NT2/D1 (cell line): ENCODE measurements at regions not wholly inside any gene's neighbourhood (a gene's known extent, or its start where the extent isn't known, plus 50 kb on each side); places are given as distances from the start of the nearest gene placed in this dataset.

Source experiments
- DNase-seq: peaks from one replicate; pipeline ENCODE4 v3.0.0-alpha.2; 2011; ENCODE audit warnings: low read depth, low spot score
- H3K27me3 ChIP-seq: 2 replicates; pipeline ENCODE4 v1.6.0; 2011; ENCODE audit warnings: mild to moderate bottlenecking; ENCODE audit not compliant: insufficient read length, insufficient read depth
- H3K36me3 ChIP-seq: 2 replicates; pipeline ENCODE4 v1.6.1; 2011; ENCODE audit warnings: mild to moderate bottlenecking, low read length, mixed read lengths; ENCODE audit not compliant: insufficient read depth, insufficient read length
- H3K4me1 ChIP-seq: 2 replicates; pipeline ENCODE4 v1.5.1; 2011; ENCODE audit not compliant: insufficient read depth, insufficient read length
- H3K4me3 ChIP-seq: 2 replicates; pipeline ENCODE4 v1.5.1; 2011; ENCODE audit warnings: low read depth; ENCODE audit not compliant: insufficient read length
- H3K9ac ChIP-seq: 2 replicates; pipeline ENCODE4 v1.6.0; 2011; ENCODE audit warnings: low read depth; ENCODE audit not compliant: insufficient read length
- H3K9me3 ChIP-seq: 2 replicates; pipeline ENCODE4 v1.5.1; 2011; ENCODE audit warnings: mild to moderate bottlenecking, low read length; ENCODE audit not compliant: insufficient read depth
- SUZ12 ChIP-seq: IDR thresholded peaks from 2 replicates; pipeline ENCODE4 v1.6.1; 2011; ENCODE audit not compliant: insufficient read length, insufficient read depth; ENCODE audit errors: extremely low read depth
- YY1 ChIP-seq: IDR thresholded peaks from 2 replicates; pipeline ENCODE4 v1.6.1; 2011; ENCODE audit not compliant: insufficient read length, insufficient read depth
- ZNF274 ChIP-seq: IDR thresholded peaks from 2 replicates; pipeline ENCODE4 v1.6.1; 2011; ENCODE audit warnings: mild to moderate bottlenecking, low read depth, low read length

- H3K27me3 ChIP-seq, result no peaks in the 10 kb centered on the region
- H3K36me3 ChIP-seq, result no peaks in the 10 kb centered on the region
- no peak overlapping the region for H3K9ac ChIP-seq
- no peak overlapping the region for H3K4me3 ChIP-seq
- DNase-seq, result no peak
- H3K9me3 ChIP-seq, result no peaks in the 10 kb centered on the region
- TF ChIP-seq SUZ12 (no peak), YY1 (no peak), ZNF274 (no peak)
- no peaks in the 10 kb centered on the region for H3K4me1 ChIP-seq
These were observed 253.0 kb downstream of the SNAPC1 start for GRCh38 chr14:62015243-62015642.

GRCh38 chr14:62015945-62016344, 253.7 kb downstream of the SNAPC1 start:
- no peaks in the 10 kb centered on the region for H3K4me1 ChIP-seq
- no peak overlapping the region for H3K9ac ChIP-seq
- no peak overlapping the region for H3K4me3 ChIP-seq
- no peaks in the 10 kb centered on the region for H3K36me3 ChIP-seq
- no peaks in the 10 kb centered on the region for H3K9me3 ChIP-seq
- no peaks in the 10 kb centered on the region for H3K27me3 ChIP-seq
- no peak for DNase-seq
- TF ChIP-seq SUZ12 (no peak), YY1 (no peak), ZNF274 (no peak)

GRCh38 chr14:62017651-62018230, 255.5 kb downstream of the SNAPC1 start:
- Histone ChIP-seq H3K4me3 (no peak overlapping the region), H3K27me3 (no peaks in the 10 kb centered on the region), H3K36me3 (no peaks in the 10 kb centered on the region), H3K9ac (no peak overlapping the region), H3K4me1 (no peaks in the 10 kb centered on the region), H3K9me3 (no peaks in the 10 kb centered on the region)
- DNase-seq, result no peak
- TF ChIP-seq SUZ12 (no peak), ZNF274 (no peak), YY1 (no peak)

GRCh38 chr14:62018606-62019005, 256.4 kb downstream of the SNAPC1 start:
- TF ChIP-seq ZNF274, result no peak
- no peaks in the 10 kb centered on the region for H3K27me3 ChIP-seq
- H3K4me3 ChIP-seq, result no peak overlapping the region
- no peaks in the 10 kb centered on the region for H3K9me3 ChIP-seq
- H3K9ac ChIP-seq, result no peak overlapping the region
- no peaks in the 10 kb centered on the region for H3K4me1 ChIP-seq
- DNase-seq, result no peak
- no peaks in the 10 kb centered on the region for H3K36me3 ChIP-seq

GRCh38 chr14:62027958-62028357, 265.7 kb downstream of the SNAPC1 start:
- H3K27me3 ChIP-seq, result no peaks in the 10 kb centered on the region
- H3K9ac ChIP-seq, result no peak overlapping the region
- no peaks in the 10 kb centered on the region for H3K9me3 ChIP-seq
- TF ChIP-seq ZNF274, result no peak
- no peak for TF ChIP-seq SUZ12
- TF ChIP-seq YY1, result no peak
- no peaks in the 10 kb centered on the region for H3K36me3 ChIP-seq
- no peaks in the 10 kb centered on the region for H3K4me1 ChIP-seq
- H3K4me3 ChIP-seq, result no peak overlapping the region
- no peak for DNase-seq

- TF ChIP-seq ZNF274 (no peak), YY1 (no peak), SUZ12 (no peak)
- Histone ChIP-seq H3K36me3 (no peaks in the 10 kb centered on the region), H3K9ac (no peak overlapping the region), H3K9me3 (no peaks in the 10 kb centered on the region), H3K4me3 (no peak overlapping the region), H3K4me1 (no peaks in the 10 kb centered on the region), H3K27me3 (no peaks in the 10 kb centered on the region)
- DNase-seq, result no peak
These were observed 267.3 kb downstream of the SNAPC1 start for GRCh38 chr14:62029569-62029924.

- Histone ChIP-seq H3K4me1 (no peaks in the 10 kb centered on the region), H3K36me3 (no peaks in the 10 kb centered on the region), H3K9me3 (no peaks in the 10 kb centered on the region), H3K4me3 (no peak overlapping the region), H3K27me3 (no peaks in the 10 kb centered on the region), H3K9ac (no peak overlapping the region)
- DNase-seq, result no peak
- no peak for TF ChIP-seq SUZ12
- TF ChIP-seq YY1, result no peak
- no peak for TF ChIP-seq ZNF274
These were observed 268.2 kb downstream of the SNAPC1 start for GRCh38 chr14:62030387-62030786.

GRCh38 chr14:62031504-62031903, 269.3 kb downstream of the SNAPC1 start:
- Histone ChIP-seq H3K36me3 (no peaks in the 10 kb centered on the region), H3K4me1 (no peaks in the 10 kb centered on the region), H3K9ac (no peak overlapping the region), H3K4me3 (no peak overlapping the region), H3K9me3 (no peaks in the 10 kb centered on the region), H3K27me3 (no peaks in the 10 kb centered on the region)
- DNase-seq, result no peak
- TF ChIP-seq ZNF274, result no peak
- no peak for TF ChIP-seq SUZ12
- TF ChIP-seq YY1, result no peak
